Embryonic facial prominence (tissue), 1 donor: ENCODE measurements at regions not wholly inside any gene's neighbourhood (a gene's known extent, or its start where the extent isn't known, plus 50 kb on each side); places are given as distances from the start of the nearest gene placed in this dataset.

Experiments
- DNase-seq: peaks from one replicate; pipeline ENCODE4 v3.0.0-alpha.2; 2016; ENCODE audit errors: extremely low spot score

DNA sequence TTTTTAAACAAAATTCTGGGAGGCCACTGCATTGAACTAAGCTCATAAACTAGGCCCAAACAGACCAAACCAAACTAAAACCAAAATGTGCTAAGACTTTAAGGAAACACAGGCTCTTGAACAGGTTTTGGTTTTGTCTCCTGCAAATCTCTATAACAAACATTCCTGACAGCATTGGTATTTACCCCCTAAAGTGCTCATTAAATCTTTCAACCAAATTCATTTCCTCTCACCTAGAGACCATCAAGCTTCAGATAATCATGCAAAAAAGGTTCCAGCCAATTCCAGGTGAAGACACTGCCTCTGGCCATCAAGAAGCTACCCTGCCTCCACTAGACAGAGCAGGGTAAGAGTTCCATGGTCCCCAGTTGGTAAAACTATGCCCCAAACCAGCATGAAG is 951.2 kb upstream of the MIR17HG start:
- DNase-seq: no peak

DNA sequence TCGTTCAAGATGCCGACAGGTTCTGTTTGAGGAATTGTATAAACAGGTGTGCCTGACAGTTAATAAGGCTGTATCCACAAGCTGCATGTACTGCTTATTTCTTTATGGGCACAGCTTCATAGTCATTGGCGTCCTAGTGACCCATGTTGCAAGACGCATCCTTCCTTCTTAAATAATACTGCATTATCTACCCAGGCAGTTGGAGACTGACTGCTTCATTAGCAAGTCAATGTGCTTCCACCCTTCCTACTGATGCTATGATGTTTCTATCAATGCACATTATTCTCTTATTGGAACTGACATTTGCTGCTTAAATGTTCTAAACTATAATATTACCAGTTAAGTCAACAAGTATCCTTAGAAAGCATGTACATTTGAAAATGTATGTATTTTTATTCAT is 950.0 kb upstream of the MIR17HG start:
- no peak for DNase-seq

DNA sequence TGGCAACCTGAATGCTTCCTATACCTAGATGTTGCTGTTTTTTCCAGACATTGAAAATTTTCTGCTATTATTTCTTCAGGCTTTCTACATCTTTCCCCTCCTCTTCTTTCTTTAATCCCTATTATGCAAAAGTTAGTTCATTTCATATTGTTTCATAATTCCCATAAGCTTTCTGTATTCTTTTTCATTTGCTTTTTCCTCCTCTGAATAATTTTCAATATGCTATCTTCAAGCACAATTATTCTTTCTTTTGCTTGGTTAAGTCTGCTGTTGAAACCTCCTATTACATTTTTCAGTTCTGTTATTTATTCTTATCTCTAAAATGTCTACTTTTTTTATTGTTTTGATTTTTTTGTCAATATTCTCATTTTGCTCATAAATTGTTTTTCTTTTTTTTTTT is 947.1 kb upstream of the MIR17HG start:
- DNase-seq: no peak

DNA sequence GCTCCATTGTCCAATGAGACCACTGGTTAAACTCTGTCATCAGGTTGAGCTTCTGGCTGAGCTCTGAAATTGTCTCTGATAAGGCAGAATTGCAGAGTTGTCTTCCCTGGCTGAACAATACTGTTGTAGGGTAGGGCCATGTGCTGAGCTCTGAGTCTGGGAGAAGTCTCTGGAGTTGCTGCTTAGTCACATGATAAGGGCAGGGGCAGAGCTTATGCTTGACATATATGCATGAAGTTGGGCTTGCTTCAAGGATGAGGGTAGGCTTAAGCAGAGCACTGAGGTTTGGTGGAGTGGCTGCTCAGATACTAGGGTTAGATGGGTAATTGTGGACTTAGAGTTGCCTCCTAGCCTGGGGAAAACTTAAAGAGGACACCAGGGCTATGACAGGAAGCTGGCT is 946.3 kb upstream of the MIR17HG start:
- DNase-seq: no peak

DNA sequence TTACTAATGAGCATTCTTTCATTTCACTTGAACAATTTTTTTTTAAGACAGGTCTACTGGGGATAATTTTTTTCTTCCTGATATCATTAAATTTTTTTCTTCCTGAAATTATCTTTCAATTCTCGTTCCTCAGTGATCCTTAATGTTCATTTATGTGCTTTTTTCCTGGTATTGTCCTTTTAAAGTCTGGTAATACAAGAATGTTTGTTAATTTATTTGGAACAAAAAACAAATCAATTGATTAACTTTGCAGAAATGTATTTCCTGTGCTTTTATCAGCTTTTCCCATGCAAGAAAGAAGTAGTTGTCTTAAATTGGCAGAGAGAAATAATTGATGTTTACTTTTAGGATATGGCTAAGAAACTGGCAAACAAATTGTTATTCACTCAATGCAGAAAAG is 945.4 kb upstream of the MIR17HG start:
- DNase-seq: no peak

DNA sequence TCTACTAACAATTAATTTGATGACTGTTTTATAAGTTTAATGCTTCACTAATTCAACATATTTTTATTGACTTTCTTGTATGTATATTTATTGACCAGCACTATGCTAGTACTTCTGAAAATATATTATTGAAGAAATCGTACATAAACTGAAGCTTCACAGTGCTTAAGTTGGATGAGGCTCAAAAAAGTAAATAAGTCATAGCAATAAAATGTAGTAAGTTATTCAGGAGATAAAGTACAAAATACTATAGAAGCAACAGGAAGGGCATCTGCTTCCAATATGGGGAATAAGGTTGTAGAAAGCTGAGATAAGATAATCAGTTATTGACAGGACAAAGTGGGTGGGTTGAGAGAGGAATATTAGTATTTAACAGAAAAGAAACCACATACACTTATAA is 944.9 kb upstream of the MIR17HG start:
- no peak for DNase-seq

DNA sequence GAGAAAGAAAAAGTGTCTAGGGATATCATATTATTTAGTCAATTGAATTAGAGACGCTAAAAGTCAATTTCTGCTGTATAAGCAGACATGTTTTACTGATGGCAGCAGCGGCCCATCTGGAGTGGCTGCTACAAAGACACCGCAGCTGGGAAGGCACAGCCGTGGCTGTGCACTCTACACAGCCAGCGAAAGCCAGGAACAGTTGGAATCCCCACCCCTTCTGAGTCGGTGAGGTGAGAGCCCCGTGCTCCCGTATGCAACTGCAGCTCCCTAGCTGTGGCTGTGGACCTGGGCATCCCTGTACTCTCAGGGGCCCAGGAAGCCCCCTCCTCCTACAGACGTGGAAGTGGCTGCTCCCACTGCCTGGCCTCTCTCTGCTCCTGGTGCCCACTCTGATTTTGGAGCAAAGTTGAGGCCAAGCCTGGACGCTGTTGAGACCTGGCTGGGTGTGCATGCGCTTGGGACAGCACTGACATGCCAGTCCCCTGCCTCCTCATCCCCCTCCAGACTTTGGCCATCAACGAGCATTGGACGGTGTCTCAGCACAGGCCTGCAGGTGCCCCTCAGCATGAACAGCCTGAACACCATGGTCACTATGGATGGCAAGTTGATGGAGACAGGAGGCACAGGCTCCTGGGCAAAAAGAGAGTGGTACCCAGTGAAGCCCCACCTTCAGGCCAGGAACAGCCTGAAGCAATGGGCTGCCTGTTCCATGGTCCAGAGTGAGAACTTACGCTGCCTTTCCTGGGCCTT is 944.0 kb upstream of the MIR17HG start:
- no peak for DNase-seq

DNA sequence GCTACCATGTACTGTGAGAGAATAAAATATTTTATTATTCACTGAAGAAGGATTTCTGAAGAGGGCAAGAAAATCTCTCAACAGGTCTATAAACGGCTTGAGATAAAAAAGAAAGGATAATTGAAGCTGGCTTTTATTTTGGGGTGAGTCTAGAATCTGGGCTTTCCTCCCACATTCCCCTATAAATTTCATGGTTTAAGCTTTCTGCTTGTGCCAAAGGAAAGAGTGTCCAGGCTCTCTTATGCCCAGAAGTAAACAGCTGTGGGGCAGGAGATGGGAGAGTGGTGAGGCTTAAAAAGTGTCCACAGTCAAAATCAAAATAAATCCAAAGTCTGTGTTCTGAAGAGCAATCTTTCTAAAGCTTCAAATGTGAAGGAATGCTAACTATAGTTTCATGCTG is 942.2 kb upstream of the MIR17HG start:
- no peak for DNase-seq

DNA sequence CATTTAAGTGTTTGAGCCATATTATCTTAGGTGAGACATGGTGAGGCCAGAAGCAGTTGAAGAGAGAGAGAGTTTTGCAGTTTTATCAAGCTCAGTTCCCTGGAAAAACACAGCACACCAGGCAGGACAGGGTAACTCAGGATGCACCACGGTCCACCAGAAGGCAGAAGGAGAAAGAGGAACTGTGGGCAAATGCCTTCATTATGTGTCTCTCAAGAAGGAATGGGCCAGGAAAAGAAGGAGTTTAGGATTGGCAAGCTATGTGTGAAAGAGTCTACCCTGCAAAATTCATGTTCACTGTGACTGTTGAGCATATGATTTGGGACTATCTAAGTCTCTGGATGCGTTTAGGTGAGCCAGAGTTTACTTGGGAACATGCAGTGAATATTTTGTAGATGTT is 934.5 kb upstream of the MIR17HG start:
- DNase-seq: no peak

DNA sequence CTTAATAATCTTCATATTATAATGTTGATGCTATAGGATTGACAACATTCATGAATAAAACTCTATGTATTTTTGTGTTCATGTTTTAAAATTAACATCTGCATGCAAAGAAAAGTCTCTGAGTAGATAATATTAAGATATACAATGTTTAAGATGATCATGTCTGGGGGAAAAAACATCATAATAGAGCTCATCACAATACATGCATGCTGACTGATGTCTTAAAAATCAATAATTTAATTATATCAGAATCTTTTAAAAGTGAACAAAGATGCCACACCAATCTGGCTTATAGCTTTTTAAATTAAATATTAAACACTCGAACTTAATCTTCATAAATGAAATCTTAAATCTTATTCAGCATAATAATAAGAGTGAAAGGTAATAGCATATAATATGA is 933.9 kb upstream of the MIR17HG start:
- no peak for DNase-seq

DNA sequence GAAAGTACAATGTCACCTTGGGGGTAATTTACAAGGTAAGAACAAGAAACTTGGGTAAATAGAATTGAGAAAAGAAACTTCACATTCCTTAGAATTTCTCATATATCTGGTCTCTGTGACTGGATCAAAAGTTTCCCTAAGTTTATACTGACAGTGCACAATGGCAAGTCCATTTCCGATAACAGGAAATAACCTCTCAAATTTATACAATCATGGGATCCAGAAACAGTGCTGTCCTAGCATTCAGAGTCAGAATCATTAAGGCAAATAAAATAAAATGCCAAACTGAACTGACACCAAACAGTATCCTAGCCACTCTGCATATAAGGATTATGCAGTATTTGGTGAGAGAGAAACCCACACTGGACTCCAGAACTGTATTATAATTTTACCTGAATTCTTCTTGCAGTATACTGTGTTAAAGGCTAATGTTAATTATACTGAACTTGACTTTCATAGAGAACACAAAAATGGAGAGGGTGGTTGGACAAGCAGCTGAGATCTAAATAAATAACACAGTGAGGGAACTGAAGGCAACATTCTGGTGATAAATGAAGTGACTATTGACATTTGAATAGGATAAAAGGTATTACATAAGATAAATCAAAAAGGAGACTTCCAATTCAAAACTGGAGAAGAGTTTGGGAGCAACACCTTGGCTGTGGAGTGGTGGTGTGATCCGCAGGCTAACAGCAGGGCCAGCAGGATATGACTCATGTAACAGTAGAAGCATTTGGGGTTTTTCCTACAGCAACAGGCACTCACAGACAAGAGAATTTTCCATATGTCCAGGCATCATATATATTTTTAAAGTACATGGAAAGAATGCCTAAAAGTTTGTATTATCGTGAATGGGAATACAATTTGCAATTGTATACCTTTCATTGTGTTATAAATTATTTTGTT is 932.5 kb upstream of the MIR17HG start:
- DNase-seq: no peak

DNA sequence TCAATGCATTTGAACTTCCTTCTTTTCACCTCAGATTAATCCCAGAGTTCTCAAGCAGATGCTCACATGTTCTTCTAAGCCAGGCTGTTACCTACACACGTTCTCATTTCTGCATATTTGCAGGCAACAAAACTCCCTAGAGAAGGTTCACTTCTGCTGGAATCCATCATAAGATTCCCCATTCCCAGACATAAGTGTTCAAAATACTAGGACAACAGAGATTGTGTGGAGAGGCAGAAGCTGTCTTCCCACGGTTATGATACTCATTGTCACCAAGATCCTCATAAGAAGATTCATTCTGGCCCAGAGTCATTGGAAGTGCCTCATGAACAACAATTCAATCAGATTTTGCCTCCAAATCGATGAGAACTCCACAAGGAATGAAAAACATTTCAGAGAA is 931.6 kb upstream of the MIR17HG start:
- DNase-seq: no peak

DNA sequence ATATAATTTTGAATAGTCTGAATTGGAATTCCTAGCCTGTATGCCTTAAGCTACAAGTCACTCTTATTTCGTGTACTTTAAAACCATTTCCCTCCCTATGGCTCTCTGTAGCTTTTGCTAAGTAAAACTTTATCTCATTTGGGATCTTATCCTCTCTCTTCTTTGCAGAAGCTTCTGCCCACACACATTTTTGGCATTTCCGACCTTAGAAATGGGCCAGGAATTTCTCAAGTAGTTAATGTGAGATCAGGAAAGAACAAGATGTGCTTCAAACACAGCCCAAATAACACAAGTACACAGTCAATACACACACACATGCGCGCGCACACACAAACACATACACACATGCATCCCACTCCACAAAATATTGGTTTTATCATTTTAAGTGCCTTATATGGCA is 931.0 kb upstream of the MIR17HG start:
- DNase-seq: no peak

DNA sequence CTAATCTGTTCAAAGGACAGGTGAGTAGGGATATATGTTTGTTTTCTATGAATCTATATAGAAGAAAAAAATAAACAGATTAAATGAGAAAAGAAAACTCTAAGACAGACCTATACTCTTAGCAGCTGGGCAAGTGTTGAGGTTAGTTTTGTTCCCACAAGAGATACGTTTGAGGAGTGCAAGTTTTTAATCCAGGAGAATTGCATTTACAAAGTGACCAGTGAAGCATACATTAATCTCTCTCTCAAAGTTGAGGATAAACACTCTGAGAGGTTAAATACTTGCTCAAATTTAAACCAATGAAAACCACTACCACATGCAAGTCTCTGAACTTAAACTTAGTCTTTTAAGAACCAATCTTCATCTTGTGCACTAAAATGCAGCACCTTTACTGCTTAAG is 930.5 kb upstream of the MIR17HG start:
- no peak for DNase-seq

DNA sequence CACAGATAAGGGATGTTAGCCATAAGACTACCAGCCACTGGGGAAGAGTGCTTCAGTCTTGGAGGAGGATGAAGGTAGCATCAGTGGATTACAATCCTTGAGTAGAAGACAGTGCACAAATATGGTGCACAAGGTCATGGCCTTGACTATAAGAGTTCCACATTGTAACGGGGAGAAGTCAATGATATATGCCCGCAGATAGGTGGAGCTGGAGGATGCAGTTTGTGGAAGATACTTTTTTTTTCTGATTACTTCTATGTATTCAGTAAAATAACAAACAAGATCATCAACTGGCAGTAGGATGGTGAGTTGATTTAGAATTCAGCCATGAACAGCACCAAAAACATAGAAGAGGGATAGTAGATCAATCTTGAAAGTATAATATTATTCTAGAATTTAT is 926.8 kb upstream of the MIR17HG start:
- DNase-seq: no peak

DNA sequence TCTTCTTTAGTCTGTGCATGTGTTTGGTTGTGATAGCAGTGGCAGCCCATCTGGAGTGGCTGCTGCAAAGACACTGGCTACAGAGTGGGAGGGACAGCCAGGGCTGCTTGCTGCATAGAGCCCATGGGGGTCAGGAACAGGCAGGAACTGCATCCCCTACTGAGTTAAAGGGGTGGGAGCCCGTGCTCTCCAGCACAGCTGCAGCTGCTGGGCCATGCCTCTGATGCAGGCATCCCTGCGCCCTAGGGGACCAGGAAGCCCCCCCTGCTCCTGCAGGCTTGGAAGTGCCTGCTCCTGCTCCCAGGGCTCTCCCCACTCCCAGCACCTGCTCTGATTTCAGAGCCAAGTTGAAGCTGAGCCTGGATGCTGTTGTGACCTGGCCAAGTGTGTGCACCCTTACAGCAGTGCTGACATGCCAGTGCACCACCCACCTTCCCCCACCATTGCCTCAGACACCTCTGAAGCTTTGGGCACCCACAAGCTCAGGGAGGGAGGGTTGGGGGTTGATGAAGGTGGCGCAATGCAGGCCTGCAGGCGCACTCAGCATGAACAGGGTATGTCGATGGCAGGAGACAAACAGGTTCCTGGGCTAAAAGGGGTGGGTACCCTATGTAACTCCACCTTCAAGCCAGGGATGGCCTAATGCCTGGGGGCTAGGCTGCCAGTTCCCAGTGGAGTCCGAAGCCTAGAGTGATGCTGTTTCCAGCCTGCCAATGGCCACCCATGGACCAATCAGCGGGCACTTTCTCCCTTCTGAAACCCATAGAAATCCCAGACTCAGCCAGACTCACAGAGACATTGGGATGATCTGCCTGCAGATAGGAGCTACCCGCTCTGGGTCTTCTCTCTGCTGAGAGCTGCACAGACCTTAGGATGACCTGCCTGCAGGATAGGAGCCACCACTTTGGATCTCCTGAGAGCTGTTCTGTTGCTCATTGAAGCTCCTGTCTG is 919.9 kb upstream of the MIR17HG start:
- no peak for DNase-seq

DNA sequence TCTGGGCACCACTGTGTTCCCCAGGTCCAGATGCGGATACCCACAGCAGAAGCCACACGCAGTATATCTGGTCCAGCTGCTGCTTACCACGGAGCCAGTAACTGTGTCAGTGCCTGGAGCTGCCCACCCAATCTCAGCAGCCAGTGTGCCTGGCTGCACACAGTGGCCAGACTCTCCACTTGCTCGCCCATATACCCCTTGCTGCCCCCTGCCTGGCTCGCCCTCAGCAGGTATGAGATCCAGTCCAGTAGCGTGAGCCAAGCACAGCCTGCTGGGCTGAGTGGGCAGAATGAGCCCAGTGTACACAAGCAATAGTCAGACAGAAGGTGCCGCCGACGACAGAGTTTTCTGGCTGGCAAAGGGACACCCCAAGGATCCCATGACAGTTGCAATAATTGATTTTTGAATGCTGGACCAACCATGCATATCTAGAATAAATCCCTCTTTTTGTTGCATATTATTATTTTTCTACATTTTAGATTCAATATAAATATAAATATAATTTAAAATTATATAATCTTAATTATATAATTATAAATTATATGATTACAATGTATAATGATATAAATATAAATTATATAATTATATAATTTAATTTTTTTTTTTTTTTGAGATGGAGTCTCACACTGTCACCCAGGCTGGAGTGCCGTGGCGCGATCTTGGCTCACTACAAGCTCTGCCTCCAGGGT is 918.8 kb upstream of the MIR17HG start:
- no peak for DNase-seq

DNA sequence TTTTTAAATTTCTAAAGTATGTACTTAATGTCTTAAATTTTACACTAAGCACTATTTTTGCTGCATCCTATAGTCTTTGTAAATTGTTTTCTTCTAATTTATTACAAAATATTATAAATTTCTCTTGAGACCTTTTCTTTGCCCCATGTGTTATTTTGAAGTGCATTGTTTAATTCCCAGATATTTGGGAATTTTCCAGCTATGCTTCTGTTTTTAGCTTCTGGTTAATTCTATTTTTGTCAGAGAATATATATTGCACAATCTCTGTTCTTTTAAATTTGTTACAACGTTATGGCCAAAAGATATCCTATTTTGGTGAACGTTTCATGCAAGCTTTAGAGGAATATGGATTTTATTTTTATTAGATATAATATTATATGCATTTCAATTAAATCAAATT is 917.4 kb upstream of the MIR17HG start:
- no peak for DNase-seq

DNA sequence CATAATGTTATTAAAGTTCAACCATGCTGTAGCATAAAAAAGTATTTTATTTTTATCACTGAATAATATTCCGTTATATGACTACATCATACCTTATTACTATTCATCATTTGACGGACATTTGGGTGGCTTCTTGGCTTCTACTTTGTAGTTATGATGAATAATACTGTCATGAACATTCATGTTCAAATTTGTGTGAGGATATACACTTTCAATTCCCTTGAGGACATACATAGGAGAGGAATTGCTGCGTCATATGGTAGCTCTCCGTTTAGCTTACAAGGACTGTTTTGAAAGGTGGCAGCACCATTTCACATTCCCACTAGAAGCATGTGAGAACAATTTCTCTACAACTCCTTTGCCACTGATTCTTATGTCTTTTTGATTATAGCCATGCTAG is 910.8 kb upstream of the MIR17HG start:
- DNase-seq: no peak

DNA sequence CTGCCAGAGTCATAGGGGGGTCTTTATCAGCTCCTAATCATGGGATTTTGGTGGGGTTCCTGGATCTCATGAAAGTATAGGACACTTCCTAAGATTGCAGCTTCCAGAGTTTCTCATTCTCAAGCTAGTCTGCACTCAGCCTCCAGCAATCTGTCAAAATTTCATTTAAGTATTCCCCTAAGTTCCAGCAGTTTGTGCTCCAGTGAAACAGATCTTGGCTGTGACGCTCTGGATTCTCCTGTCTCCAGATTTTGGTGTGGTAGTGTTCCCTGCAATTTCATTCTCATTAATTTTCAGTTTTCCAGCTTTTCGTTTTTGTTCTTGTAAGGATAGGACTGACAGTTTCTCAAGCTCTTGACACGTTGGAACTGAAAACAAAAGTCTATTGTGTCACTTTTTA is 908.9 kb upstream of the MIR17HG start:
- DNase-seq: no peak

DNA sequence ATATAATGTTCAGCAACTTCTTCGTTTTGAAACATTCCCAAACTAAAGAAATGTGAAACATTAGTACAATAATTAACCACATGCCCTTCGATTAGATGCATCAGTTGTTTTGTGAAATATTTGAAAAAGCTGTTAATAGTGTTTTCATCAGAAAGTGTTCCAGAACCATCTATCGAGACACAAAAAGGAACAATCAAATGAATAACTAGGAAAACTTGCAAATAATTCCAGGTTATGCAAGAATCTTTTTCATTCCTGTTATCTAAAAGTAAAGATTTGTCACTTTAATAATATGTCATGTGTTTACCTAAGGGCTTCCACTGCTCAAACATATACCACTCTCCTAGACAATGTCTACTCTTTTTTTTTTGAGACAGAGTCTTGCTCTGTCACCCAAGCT is 904.2 kb upstream of the MIR17HG start:
- no peak for DNase-seq

DNA sequence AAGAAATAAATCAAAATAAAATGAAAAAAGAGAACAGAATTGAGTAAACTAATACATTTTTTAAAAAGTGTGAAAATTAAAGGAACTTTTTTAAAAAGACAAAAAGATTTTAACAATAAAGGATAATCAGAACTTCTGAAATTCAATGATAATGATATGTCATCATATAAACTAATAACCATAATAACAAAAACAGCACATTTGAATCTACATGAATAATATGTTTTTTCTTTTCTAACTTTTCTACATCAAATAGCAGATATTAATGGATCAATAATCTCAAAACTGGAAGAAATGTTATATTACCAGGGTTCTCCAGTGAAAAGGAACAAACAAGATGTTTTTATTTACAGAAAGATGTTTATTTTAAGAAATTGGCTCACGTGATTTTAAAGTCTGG is 903.3 kb upstream of the MIR17HG start:
- no peak for DNase-seq
